ENCODE measurements at regions not wholly inside any gene's neighbourhood (a gene's known extent, or its start where the extent isn't known, plus 50 kb on each side); places are given as distances from the start of the nearest gene placed in this dataset.

DNA sequence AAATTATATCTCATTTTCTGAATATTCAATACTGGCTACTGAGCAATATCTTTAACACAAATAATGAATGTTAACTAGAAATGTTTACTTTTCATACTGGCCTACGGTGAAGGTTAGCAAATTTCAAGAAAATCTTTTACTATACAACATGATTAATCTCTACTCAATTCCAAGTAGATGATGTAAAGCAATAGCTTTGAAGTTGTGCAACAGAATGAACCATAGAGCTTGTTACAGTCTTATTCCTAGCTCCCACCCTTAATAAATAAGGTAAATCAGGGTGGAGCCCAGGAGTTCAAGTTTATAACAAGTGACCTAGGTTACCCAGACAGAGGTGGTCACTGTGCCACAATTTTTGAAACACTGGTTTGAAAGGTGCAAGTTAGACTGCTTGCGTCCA, 1678.1 kb downstream of the KCNT2 start:
- TF ChIP-seq, protein P1, sequence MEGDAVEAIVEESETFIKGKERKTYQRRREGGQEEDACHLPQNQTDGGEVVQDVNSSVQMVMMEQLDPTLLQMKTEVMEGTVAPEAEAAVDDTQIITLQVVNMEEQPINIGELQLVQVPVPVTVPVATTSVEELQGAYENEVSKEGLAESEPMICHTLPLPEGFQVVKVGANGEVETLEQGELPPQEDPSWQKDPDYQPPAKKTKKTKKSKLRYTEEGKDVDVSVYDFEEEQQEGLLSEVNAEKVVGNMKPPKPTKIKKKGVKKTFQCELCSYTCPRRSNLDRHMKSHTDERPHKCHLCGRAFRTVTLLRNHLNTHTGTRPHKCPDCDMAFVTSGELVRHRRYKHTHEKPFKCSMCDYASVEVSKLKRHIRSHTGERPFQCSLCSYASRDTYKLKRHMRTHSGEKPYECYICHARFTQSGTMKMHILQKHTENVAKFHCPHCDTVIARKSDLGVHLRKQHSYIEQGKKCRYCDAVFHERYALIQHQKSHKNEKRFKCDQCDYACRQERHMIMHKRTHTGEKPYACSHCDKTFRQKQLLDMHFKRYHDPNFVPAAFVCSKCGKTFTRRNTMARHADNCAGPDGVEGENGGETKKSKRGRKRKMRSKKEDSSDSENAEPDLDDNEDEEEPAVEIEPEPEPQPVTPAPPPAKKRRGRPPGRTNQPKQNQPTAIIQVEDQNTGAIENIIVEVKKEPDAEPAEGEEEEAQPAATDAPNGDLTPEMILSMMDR (conservative IDR thresholded peaks at IDR 0.05; ENCODE audit: low read length): no peak
- no peak for TF ChIP-seq EZH2phosphoT487 (IDR thresholded peaks at IDR 0.05; ENCODE audit: borderline replicate concordance, low read depth, low read length)
